ENCODE measurements at regions not wholly inside any gene's neighbourhood (a gene's known extent, or its start where the extent isn't known, plus 50 kb on each side); places are given as distances from the start of the nearest gene placed in this dataset.

DNA sequence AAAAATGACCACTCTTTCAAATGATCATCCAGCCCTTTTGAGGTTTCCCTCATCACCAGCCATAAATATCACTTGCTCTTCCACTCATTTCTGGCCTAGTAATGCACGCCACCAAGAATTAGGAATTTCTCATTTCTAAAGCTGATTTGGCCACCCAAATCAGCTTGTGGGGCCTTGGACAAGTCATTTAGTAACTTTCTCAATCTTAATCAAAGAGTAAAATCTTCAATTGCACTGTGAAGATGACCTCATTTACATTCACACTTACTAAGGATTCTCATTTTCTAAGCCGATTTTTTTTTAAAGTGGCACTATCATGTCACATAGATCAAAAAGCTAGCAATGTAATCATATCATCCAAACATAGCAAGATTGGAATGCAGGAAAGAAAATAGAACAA is 150.0 kb upstream of the HHIP start:
- TF ChIP-seq CTCF (IDR thresholded peaks at IDR 0.05; ENCODE audit: low read depth, low read length, missing input control) = no peak
- TF ChIP-seq, protein P1, sequence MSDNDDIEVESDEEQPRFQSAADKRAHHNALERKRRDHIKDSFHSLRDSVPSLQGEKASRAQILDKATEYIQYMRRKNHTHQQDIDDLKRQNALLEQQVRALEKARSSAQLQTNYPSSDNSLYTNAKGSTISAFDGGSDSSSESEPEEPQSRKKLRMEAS (IDR thresholded peaks at IDR 0.05) = no peak
- no peak for TF ChIP-seq YY1 (IDR thresholded peaks at IDR 0.05)

Data from liver (tissue), 2 donors.